H9 (cell line): ENCODE measurements at regions not wholly inside any gene's neighbourhood (a gene's known extent, or its start where the extent isn't known, plus 50 kb on each side); places are given as distances from the start of the nearest gene placed in this dataset.

Experiments
- DNase-seq: peaks from one replicate; pipeline ENCODE4 v3.0.0-alpha.2; 2017
- H2AFZ ChIP-seq: one replicate; pipeline ENCODE4 v1.6.1; 2013; ENCODE audit warnings: mild to moderate bottlenecking, low read length, control low read depth, moderate library complexity
- H2AK5ac ChIP-seq: 2 replicates; pipeline ENCODE4 v1.6.1; 2013; ENCODE audit warnings: low read length, control low read depth, mixed read lengths; ENCODE audit not compliant: insufficient read length
- H2BK120ac ChIP-seq: one replicate; pipeline ENCODE4 v1.6.1; 2013; ENCODE audit warnings: low read depth, mild to moderate bottlenecking, low read length, control low read depth, inconsistent platforms; ENCODE audit not compliant: poor library complexity, severe bottlenecking
- H2BK12ac ChIP-seq: 2 replicates; pipeline ENCODE4 v1.6.1; 2013; ENCODE audit warnings: low read length, control low read depth, mixed read lengths, low read depth; ENCODE audit not compliant: insufficient read length
- H2BK15ac ChIP-seq: 2 replicates; pipeline ENCODE4 v1.6.1; 2013; ENCODE audit warnings: low read depth, low read length, control low read depth
- H2BK20ac ChIP-seq: one replicate; pipeline ENCODE4 v1.6.1; 2013; ENCODE audit warnings: low read depth, mild to moderate bottlenecking, low read length, control low read depth, inconsistent platforms; ENCODE audit not compliant: poor library complexity, severe bottlenecking
- H2BK5ac ChIP-seq: 2 replicates; pipeline ENCODE4 v1.6.1; 2013; ENCODE audit warnings: low read length, control low read depth, mixed read lengths; ENCODE audit not compliant: insufficient read length
- H3K14ac ChIP-seq: 2 replicates; pipeline ENCODE4 v1.6.1; 2013; ENCODE audit warnings: low read length, control low read depth; ENCODE audit not compliant: insufficient read depth
- H3K18ac ChIP-seq: 2 replicates; pipeline ENCODE4 v1.6.1; 2013; ENCODE audit warnings: low read depth, mild to moderate bottlenecking, mixed read lengths, low read length, control low read depth; ENCODE audit not compliant: insufficient read length
- H3K23ac ChIP-seq: 2 replicates; pipeline ENCODE4 v1.6.1; 2013; ENCODE audit warnings: low read length, control low read depth, mixed read lengths, low read depth; ENCODE audit not compliant: insufficient read length
- H3K23me2 ChIP-seq: 2 replicates; pipeline ENCODE4 v1.6.1; 2013; ENCODE audit warnings: low read depth, mild to moderate bottlenecking, mixed read lengths, low read length, control low read depth; ENCODE audit not compliant: insufficient read length, poor library complexity, severe bottlenecking
- H3K27ac ChIP-seq: 2 replicates; pipeline ENCODE4 v1.5.1; 2013; ENCODE audit warnings: low read length, control low read depth, mixed read lengths, low read depth; ENCODE audit not compliant: insufficient read length
- H3K27me3 ChIP-seq: 2 replicates; pipeline ENCODE4 v1.6.1; 2013; ENCODE audit warnings: low read length, control low read depth, inconsistent platforms; ENCODE audit not compliant: insufficient read depth
- H3K4ac ChIP-seq: 2 replicates; pipeline ENCODE4 v1.6.1; 2013; ENCODE audit warnings: low read depth, mild to moderate bottlenecking, control low read depth, inconsistent platforms, low read length, moderate library complexity
- H3K4me1 ChIP-seq: 2 replicates; pipeline ENCODE4 v1.6.1; 2013; ENCODE audit warnings: low read length, control low read depth, inconsistent platforms; ENCODE audit not compliant: insufficient read depth
- H3K4me2 ChIP-seq: 2 replicates; pipeline ENCODE4 v1.6.1; 2013; ENCODE audit warnings: low read length, control low read depth, mixed read lengths; ENCODE audit not compliant: insufficient read length, insufficient read depth
- H3K56ac ChIP-seq: 2 replicates; pipeline ENCODE4 v1.6.1; 2013; ENCODE audit warnings: low read depth, mild to moderate bottlenecking, mixed read lengths, low read length, control low read depth; ENCODE audit not compliant: insufficient read length
- H3K79me1 ChIP-seq: 2 replicates; pipeline ENCODE4 v1.6.1; 2013; ENCODE audit warnings: low read depth, mild to moderate bottlenecking, moderate library complexity, low read length, control low read depth, inconsistent platforms; ENCODE audit not compliant: insufficient read depth, poor library complexity, severe bottlenecking
- H3K79me2 ChIP-seq: 2 replicates; pipeline ENCODE4 v1.6.1; 2013; ENCODE audit warnings: low read length, control low read depth, inconsistent platforms; ENCODE audit not compliant: insufficient read depth
- H3K9ac ChIP-seq: 2 replicates; pipeline ENCODE4 v1.6.1; 2013; ENCODE audit warnings: low read length, control low read depth, mixed read lengths; ENCODE audit not compliant: insufficient read length; ENCODE audit errors: extremely low read depth
- H3K9me3 ChIP-seq: one replicate; pipeline ENCODE4 v1.6.1; 2013; ENCODE audit warnings: low read depth, low read length, inconsistent platforms; ENCODE audit not compliant: control insufficient read depth
- H3T11ph ChIP-seq: one replicate; pipeline ENCODE4 v1.6.1; 2013; ENCODE audit warnings: mild to moderate bottlenecking, low read length, control low read depth, inconsistent platforms
- H4K20me1 ChIP-seq: one replicate; pipeline ENCODE4 v1.6.1; 2013; ENCODE audit not compliant: control insufficient read depth, insufficient read length, insufficient read depth
- H4K5ac ChIP-seq: 2 replicates; pipeline ENCODE4 v1.6.1; 2013; ENCODE audit warnings: low read depth, mild to moderate bottlenecking, mixed read lengths, low read length, control low read depth; ENCODE audit not compliant: insufficient read length
- H4K8ac ChIP-seq: replicated peaks from 2 replicates; pipeline ENCODE4 v1.6.1; 2013; ENCODE audit warnings: low read length, control low read depth, mixed read lengths, low read depth; ENCODE audit not compliant: insufficient read length
- H4K91ac ChIP-seq: 2 replicates; pipeline ENCODE4 v1.6.1; 2013; ENCODE audit warnings: low read depth, mild to moderate bottlenecking, moderate library complexity, mixed read lengths, low read length, control low read depth; ENCODE audit not compliant: insufficient read length
- H3K27ac Mint-ChIP-seq, 3 experiments: 2 replicates in 2 of 3; 3 replicates in 1 of 3; pipeline ENCODE4 v1.8.0; 2020 to 2021; ENCODE audit warnings: mixed read lengths in 3 of 3, mild to moderate bottlenecking in 1 of 3, moderate library complexity in 1 of 3
- H3K27me3 Mint-ChIP-seq: 2 replicates; pipeline ENCODE4 v1.8.0; 2021; ENCODE audit warnings: low read depth, mild to moderate bottlenecking, moderate library complexity, mixed read lengths
- H3K36me3 Mint-ChIP-seq, 3 experiments: 2 replicates in 2 of 3; 3 replicates in 1 of 3; pipeline ENCODE4 v1.8.0; 2020 to 2021; ENCODE audit warnings: low read depth in 3 of 3, mixed read lengths in 3 of 3; ENCODE audit not compliant: insufficient read depth in 1 of 3
- H3K4me1 Mint-ChIP-seq, 2 experiments: 2 replicates each; pipeline ENCODE4 v1.8.0; 2020; ENCODE audit warnings: mixed read lengths in 2 of 2
- H3K4me3 Mint-ChIP-seq, 2 experiments: 2 replicates in 1 of 2; 3 replicates in 1 of 2; pipeline ENCODE4 v1.8.0; 2020 to 2021; ENCODE audit warnings: mild to moderate bottlenecking in 2 of 2, mixed read lengths in 2 of 2, moderate library complexity in 1 of 2
- H3K9me3 Mint-ChIP-seq, 2 experiments: 2 replicates in 1 of 2; 3 replicates in 1 of 2; pipeline ENCODE4 v1.8.0; 2020; ENCODE audit warnings: mild to moderate bottlenecking in 2 of 2, mixed read lengths in 2 of 2, moderate library complexity in 1 of 2
- CTCF ChIP-seq: fragments of 200-600 bp; sonication (generic); conservative IDR thresholded peaks from 3 replicates; pipeline ENCODE4 v1.8.0; 2021; ENCODE audit warnings: antibody characterized with exemption, mild to moderate bottlenecking
- WGBS: extraction: QIAGEN DNeasy Blood & Tissue Kit; methylation state at CpG from one replicate; pipeline ENCODE4 v1.1.7; 2013; ENCODE audit warnings: missing lambda C conversion rate, low lambda C conversion rate, mixed read lengths; ENCODE audit not compliant: insufficient read length; ENCODE audit errors: extremely low coverage; 5-methylcytosine and 5-hydroxymethylcytosine counted together

GRCh38 chr7:20959281-20959680 lies 172.6 kb upstream of the SP8 start:
- H3K23me2 ChIP-seq: no peaks in the 10 kb centered on the region
- no peaks in the 10 kb centered on the region for H3K27me3 ChIP-seq
- H3K36me3 Mint-ChIP-seq: no peaks in the 10 kb centered on the region
- H3K18ac ChIP-seq: no peak overlapping the region
- no peaks in the 10 kb centered on the region for H3K79me2 ChIP-seq
- H3K23ac ChIP-seq: no peak overlapping the region
- H3K9me3 Mint-ChIP-seq: no peaks in the 10 kb centered on the region
- no peak overlapping the region for H3K27ac ChIP-seq
- H4K8ac ChIP-seq: no peak overlapping the region
- no peak overlapping the region for H3K56ac ChIP-seq
- H2AK5ac ChIP-seq: no peak overlapping the region
- DNase-seq: no peak
- H3K9ac ChIP-seq: no peak overlapping the region
- H3K27me3 Mint-ChIP-seq: no peaks in the 10 kb centered on the region
- H4K20me1 ChIP-seq: no peaks in the 10 kb centered on the region
- no peak for TF ChIP-seq CTCF
- no peak overlapping the region for H2AFZ ChIP-seq
- H3T11ph ChIP-seq: no peak overlapping the region
- H3K4me2 ChIP-seq: no peak overlapping the region
- no peak overlapping the region for H4K5ac ChIP-seq
- WGBS: no CpG with 5 or more reads among the region's 1 CpG
- peaks cover 3% of the 10 kb centered on the region; the same call in 1 of the 2 replicates for H3K4me1 ChIP-seq
- H2BK15ac ChIP-seq: no peak overlapping the region
- no peaks in the 10 kb centered on the region for H3K79me1 ChIP-seq
- H3K4me1 Mint-ChIP-seq: peaks cover 6 to 7% of the 10 kb centered on the region in 2 experiments
- H3K27ac Mint-ChIP-seq: no peak overlapping the region
- no peak overlapping the region for H3K4me3 Mint-ChIP-seq
- no peak overlapping the region for H2BK20ac ChIP-seq
- H2BK12ac ChIP-seq: no peak overlapping the region
- H3K4ac ChIP-seq: no peak overlapping the region
- no peak overlapping the region for H2BK5ac ChIP-seq
- no peak overlapping the region for H3K14ac ChIP-seq
- no peak overlapping the region for H2BK120ac ChIP-seq
- no peak overlapping the region for H4K91ac ChIP-seq
- H3K9me3 ChIP-seq: no peaks in the 10 kb centered on the region
